Stomach (tissue), 4 donors: ENCODE measurements at regions not wholly inside any gene's neighbourhood (a gene's known extent, or its start where the extent isn't known, plus 50 kb on each side); places are given as distances from the start of the nearest gene placed in this dataset.

ENCODE experiments used
- EP300 ChIP-seq: sonication (generic); formaldehyde crosslinking; IDR thresholded peaks from one replicate; pipeline ENCODE4 v1.6.1; 2017; ENCODE audit warnings: antibody characterized with exemption
- POLR2A ChIP-seq, 4 donors: fragments of 450-650 bp; IDR thresholded peaks; one replicate each; pipeline ENCODE4 v1.6.1; 2016; ENCODE audit warnings: antibody characterized with exemption in 4 of 4, control low read depth in 2 of 4, mild to moderate bottlenecking in 1 of 4, moderate library complexity in 1 of 4
- POLR2AphosphoS5 ChIP-seq, 3 donors: sonication (generic); formaldehyde crosslinking; IDR thresholded peaks; one replicate each; pipeline ENCODE4 v1.6.1; 2016; ENCODE audit warnings: antibody characterized with exemption in 3 of 3
- TF ChIP-seq, protein P1 (sequence below), 7 experiments: fragments of 450-650 bp in 4 of 7; fragments of 200-600 bp in 3 of 7; sonication (generic) in 3 of 7; IDR thresholded peaks; one replicate each; pipeline ENCODE4 v1.5.1; 2016 to 2019; ENCODE audit warnings: antibody characterized with exemption in 7 of 7, control low read depth in 2 of 7, mild to moderate bottlenecking in 1 of 7

DNA sequence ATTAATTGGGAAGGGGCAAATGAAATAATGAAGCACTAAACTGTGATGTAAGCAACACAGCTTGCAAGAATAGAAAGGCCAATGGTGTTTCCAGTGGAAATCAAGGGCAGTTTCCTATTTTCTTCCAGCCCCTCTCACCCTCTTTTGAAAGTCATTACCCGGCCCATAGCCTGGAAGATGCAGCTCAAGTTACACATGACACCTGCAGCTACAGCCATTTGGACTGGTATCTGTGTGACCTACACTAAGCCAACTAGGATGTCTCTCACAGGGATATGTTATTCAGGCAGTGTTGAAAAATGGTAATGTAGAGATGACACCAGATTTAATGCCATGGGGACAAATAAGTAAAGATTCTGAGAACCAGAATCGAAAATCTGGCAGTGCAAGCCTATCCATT is 439.4 kb upstream of the ZNF462 start:
- TF ChIP-seq, protein P1, sequence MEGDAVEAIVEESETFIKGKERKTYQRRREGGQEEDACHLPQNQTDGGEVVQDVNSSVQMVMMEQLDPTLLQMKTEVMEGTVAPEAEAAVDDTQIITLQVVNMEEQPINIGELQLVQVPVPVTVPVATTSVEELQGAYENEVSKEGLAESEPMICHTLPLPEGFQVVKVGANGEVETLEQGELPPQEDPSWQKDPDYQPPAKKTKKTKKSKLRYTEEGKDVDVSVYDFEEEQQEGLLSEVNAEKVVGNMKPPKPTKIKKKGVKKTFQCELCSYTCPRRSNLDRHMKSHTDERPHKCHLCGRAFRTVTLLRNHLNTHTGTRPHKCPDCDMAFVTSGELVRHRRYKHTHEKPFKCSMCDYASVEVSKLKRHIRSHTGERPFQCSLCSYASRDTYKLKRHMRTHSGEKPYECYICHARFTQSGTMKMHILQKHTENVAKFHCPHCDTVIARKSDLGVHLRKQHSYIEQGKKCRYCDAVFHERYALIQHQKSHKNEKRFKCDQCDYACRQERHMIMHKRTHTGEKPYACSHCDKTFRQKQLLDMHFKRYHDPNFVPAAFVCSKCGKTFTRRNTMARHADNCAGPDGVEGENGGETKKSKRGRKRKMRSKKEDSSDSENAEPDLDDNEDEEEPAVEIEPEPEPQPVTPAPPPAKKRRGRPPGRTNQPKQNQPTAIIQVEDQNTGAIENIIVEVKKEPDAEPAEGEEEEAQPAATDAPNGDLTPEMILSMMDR (IDR thresholded peaks at IDR 0.05), result no peak
- TF ChIP-seq POLR2A (IDR thresholded peaks at IDR 0.05) (no peak), POLR2AphosphoS5 (IDR thresholded peaks at IDR 0.05) (no peak), EP300 (no peak)
